HG03108 (cell line): ENCODE measurements at regions not wholly inside any gene's neighbourhood (a gene's known extent, or its start where the extent isn't known, plus 50 kb on each side); places are given as distances from the start of the nearest gene placed in this dataset.

Experiments
- ATAC-seq: cut with Tn5 transposase; IDR thresholded peaks from one replicate; pipeline ENCODE4 v1.9.1; 2021; ENCODE audit warnings: moderate library complexity; ENCODE audit not compliant: unreplicated experiment

- ATAC-seq = no peak
Measured at GRCh38 chr2:4356109-4356508, 652.7 kb downstream of the DCDC2C start.

GRCh38 chr2:4356541-4356940, 653.2 kb downstream of the DCDC2C start:
- no peak for ATAC-seq

GRCh38 chr2:4357121-4357520, 653.7 kb downstream of the DCDC2C start:
- ATAC-seq = no peak

- ATAC-seq = no peak
Measured at GRCh38 chr2:4358837-4359236, 655.5 kb downstream of the DCDC2C start.

GRCh38 chr2:4368907-4369306, 665.5 kb downstream of the DCDC2C start:
- no peak for ATAC-seq

- ATAC-seq = no peak
Measured at GRCh38 chr2:4369826-4370419, 666.5 kb downstream of the DCDC2C start.

- no peak for ATAC-seq
Measured at GRCh38 chr2:4370422-4371090, 667.2 kb downstream of the DCDC2C start.

GRCh38 chr2:4381049-4381448, 677.7 kb downstream of the DCDC2C start:
- no peak for ATAC-seq

- ATAC-seq = no peak
Measured at GRCh38 chr2:4381773-4382172, 678.4 kb downstream of the DCDC2C start.

GRCh38 chr2:4391013-4391412, 687.6 kb downstream of the DCDC2C start:
- ATAC-seq = no peak

- ATAC-seq = no peak
Measured at GRCh38 chr2:4404363-4404762, 701.0 kb downstream of the DCDC2C start.

GRCh38 chr2:4408321-4408720, 704.9 kb downstream of the DCDC2C start:
- no peak for ATAC-seq

- no peak for ATAC-seq
Measured at GRCh38 chr2:4412637-4413187, 709.3 kb downstream of the DCDC2C start.

GRCh38 chr2:4415171-4415570, 711.8 kb downstream of the DCDC2C start:
- no peak for ATAC-seq

- no peak for ATAC-seq
Measured at GRCh38 chr2:4415810-4416413, 712.5 kb downstream of the DCDC2C start.

GRCh38 chr2:4416431-4416830, 713.1 kb downstream of the DCDC2C start:
- no peak for ATAC-seq

- no peak for ATAC-seq
Measured at GRCh38 chr2:4417771-4418170, 714.4 kb downstream of the DCDC2C start.

GRCh38 chr2:4420032-4420431, 716.7 kb downstream of the DCDC2C start:
- ATAC-seq = no peak

GRCh38 chr2:4424153-4424552, 720.8 kb downstream of the DCDC2C start:
- ATAC-seq = no peak

- ATAC-seq = no peak
Measured at GRCh38 chr2:4427083-4427482, 723.7 kb downstream of the DCDC2C start.

GRCh38 chr2:4445821-4446220, 742.4 kb downstream of the DCDC2C start:
- no peak for ATAC-seq

- no peak for ATAC-seq
Measured at GRCh38 chr2:4454907-4455306, 751.5 kb downstream of the DCDC2C start.
